ENCODE measurements at regions not wholly inside any gene's neighbourhood (a gene's known extent, or its start where the extent isn't known, plus 50 kb on each side); places are given as distances from the start of the nearest gene placed in this dataset.
A peak's percentile ranks its signal among the peaks of the same experiment; 100 is the strongest.
"Not testable (repeated sequence)": the region's sequence is repeated elsewhere in the genome, so short reads cannot be mapped to it uniquely, and the experiment has no call there.

DNA sequence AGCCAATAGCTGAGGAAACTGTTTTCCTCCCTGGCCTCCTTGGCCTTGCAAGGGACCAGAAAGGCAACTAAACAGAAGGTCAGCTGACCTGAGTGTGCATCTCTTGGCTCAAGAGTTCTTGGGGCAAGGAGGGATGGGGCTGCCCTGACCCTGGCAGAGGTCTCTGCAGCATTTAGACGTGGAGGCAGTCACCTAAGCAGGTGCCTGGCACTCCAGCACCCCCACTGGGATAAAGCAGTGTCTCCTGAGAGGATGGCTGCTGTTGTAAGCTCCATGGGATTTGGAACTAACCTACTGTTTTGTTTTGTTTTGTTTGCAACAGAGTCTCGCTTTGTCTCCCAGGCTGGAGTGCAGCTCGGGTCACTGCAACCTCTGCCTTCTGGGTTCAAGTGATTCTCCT is 185.2 kb downstream of the TBC1D2B start:
- peaks cover 0 to 18% of the 10 kb centered on the region in 2 donors for H3K4me1 ChIP-seq
- no peak overlapping the region for H3K4me3 ChIP-seq
- no peaks in the 10 kb centered on the region for H3K9me3 ChIP-seq
- DNase-seq (ENCODE audit: low spot score), result no peak
- no peaks in the 10 kb centered on the region for H3K36me3 ChIP-seq
- TF ChIP-seq, protein P1, sequence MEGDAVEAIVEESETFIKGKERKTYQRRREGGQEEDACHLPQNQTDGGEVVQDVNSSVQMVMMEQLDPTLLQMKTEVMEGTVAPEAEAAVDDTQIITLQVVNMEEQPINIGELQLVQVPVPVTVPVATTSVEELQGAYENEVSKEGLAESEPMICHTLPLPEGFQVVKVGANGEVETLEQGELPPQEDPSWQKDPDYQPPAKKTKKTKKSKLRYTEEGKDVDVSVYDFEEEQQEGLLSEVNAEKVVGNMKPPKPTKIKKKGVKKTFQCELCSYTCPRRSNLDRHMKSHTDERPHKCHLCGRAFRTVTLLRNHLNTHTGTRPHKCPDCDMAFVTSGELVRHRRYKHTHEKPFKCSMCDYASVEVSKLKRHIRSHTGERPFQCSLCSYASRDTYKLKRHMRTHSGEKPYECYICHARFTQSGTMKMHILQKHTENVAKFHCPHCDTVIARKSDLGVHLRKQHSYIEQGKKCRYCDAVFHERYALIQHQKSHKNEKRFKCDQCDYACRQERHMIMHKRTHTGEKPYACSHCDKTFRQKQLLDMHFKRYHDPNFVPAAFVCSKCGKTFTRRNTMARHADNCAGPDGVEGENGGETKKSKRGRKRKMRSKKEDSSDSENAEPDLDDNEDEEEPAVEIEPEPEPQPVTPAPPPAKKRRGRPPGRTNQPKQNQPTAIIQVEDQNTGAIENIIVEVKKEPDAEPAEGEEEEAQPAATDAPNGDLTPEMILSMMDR (IDR thresholded peaks at IDR 0.05), result no peak
- no peaks in the 10 kb centered on the region for H3K27me3 ChIP-seq
- H3K27ac ChIP-seq, result no peak overlapping the region

- not testable (repeated sequence) for H3K27ac ChIP-seq; DNase-seq (ENCODE audit: low spot score); H3K36me3 ChIP-seq
Measured at GRCh38 chr15:77891862-77892261, 185.6 kb downstream of the TBC1D2B start.

DNA sequence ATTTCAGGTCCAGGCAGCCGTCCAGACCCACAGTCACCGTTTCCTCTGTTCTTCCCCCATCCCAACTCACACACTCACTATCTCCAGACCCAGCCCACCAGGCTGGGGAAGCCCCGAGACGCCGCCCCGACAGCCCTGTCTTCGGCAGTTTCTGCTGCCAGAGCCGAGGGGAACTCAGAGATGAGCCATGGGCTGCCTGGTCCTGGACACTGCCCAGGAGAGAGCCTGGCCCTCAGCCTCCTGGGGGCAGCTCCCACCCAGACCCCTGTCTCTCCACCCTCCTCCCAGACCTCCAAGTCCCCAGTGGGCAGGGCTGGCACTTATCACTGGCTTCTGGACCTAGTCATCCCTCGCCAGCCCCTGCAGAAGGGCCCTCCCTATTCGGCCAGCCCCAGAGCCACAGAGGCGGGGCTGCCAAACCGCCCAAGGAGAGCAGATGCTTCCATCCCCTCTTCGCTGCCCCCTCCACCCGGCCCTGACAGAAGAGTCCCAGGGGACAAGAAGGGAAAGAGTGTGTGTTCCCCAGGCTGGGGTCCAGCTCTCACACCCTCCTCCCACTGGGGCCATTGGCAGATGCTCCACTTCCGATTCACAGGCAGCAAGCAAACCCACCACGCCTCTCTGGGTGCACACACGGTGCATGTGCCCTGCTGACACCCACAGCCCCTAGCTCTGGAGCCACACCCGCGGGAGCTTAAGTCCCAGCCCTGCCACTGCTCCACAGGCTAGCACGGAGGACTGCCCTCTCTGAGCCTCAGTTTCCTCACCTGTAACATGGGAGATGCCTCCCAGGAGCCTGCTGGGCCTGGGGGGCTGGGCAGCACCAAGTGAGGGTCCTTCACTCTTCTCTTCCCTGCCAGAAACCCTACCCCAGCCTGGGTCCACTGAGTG is 186.4 kb downstream of the TBC1D2B start:
- not testable (repeated sequence) for H3K27me3 ChIP-seq; H3K36me3 ChIP-seq; DNase-seq (ENCODE audit: low spot score); H3K27ac ChIP-seq; H3K4me3 ChIP-seq; H3K9me3 ChIP-seq
- peaks cover 0 to 25% of the 10 kb centered on the region in 2 donors for H3K4me1 ChIP-seq

More at GRCh38 chr15:77891862-77892261, 185.6 kb downstream of the TBC1D2B start:
- H3K4me3 ChIP-seq, H3K9me3 ChIP-seq, H3K27me3 ChIP-seq: not testable (repeated sequence)
- peaks cover 0 to 23% of the 10 kb centered on the region in 2 donors for H3K4me1 ChIP-seq

DNA sequence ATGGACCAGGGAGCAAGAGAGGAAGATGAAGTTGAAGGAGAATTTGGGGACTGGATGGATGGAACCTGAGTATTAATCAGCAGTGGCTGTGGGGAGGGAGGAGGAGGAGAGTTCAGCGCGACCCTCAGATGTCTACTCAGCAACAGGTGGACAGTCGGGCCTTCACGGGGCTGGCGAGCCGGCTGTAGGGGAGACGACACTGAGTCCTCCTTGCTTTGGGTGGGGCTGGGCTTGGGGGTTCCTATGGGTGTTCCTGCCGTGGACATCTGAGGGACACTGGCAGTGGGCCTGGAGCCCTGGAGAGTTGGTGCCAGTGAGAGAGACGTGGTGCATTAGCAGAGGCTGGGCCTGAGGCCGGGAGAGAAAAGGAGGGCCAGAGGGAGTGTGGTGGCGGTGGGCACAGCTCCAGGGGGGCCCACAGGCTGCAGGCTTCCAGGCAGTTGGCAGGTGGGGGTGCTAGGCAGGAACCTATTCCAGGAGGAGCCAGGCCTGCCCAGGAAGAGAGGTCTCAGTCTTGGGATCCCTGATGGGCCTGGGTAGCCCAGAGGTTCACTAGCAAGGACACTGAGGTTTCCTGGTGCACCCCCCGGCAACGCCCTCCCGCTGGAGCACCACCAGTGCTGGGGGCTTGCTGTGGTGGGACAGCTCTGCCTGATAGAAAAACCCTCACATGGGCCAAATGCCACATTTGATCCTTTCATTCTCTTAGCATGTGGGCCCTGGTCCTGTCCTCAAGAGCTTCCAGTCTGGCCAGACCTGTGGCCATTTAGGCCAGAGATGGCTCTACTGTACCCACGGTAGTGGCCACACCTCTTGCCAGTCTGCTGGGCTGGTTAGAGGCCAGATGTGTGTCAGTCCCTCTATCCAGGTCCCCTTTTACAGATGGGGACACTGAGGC is 187.4 kb downstream of the TBC1D2B start:
- peak overlapping the region in 1 of 2 donors; percentile 66 for H3K27ac ChIP-seq
- DNase-seq (ENCODE audit: low spot score); H3K4me3 ChIP-seq; H3K9me3 ChIP-seq; H3K27me3 ChIP-seq; H3K36me3 ChIP-seq: not testable (repeated sequence)
- H3K4me1 ChIP-seq, result peaks cover 0 to 26% of the 10 kb centered on the region in 2 donors

DNA sequence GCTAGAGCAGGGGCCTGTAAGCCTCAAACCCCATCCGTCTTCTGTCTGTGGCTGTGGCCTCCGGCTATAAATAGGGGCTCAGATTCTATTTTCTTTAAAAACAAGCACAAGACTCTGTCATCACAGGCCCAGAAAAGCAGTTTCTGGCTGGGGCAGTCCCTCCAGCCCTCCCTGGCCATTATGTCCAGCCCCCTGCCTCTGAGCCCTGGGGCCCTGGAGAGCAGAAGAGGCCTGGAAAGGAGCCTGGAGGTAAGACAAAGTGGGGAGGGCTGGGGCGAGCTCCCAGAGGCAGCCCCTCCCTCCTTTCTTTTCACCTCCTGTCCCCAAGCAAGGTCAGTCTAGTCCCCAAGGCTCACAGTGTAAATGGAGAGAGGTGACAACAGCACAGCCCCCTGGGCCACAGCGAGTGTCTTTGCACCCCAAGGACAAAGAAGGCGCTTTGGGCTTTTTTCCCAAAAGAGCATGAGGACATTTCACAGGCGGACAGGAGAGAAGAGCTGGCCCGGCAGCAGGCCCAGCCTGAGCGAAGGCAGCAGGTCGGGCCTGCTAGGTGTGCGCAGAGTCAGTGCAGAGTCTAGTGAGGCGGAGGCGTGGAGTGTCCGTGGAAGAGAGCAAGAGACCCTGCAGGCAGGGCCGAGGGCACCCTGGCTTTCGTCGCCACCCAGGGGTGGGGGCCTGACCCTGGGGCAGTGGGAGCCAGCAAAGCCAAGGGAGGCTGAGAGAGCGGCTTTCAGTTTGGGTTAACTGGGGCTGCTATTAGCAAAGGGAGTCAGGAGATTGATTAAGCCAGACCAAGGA is 188.3 kb downstream of the TBC1D2B start:
- Histone ChIP-seq H3K27me3 (no peaks in the 10 kb centered on the region), H3K9me3 (no peaks in the 10 kb centered on the region), H3K4me3 (no peak overlapping the region), H3K36me3 (no peaks in the 10 kb centered on the region), H3K4me1 (peaks cover 0 to 29% of the 10 kb centered on the region in 2 donors), H3K27ac (peak overlapping the region; percentile 38 to 66)
- TF ChIP-seq, protein P1 (IDR thresholded peaks at IDR 0.05), result no peak
- DNase-seq (ENCODE audit: low spot score), result no peak

GRCh38 chr15:77887563-77888429 is 189.7 kb downstream of the TBC1D2B start:
- not testable (repeated sequence) for DNase-seq (ENCODE audit: low spot score)

More at GRCh38 chr15:77887563-77888429, 189.7 kb downstream of the TBC1D2B start:
- Histone ChIP-seq H3K27ac (peak overlapping the region; percentile 42 to 51), H3K4me1 (peaks cover 0 to 29% of the 10 kb centered on the region in 2 donors)
- not testable (repeated sequence) for H3K36me3 ChIP-seq, H3K9me3 ChIP-seq, H3K4me3 ChIP-seq, H3K27me3 ChIP-seq
